ENCODE measurements at regions not wholly inside any gene's neighbourhood (a gene's known extent, or its start where the extent isn't known, plus 50 kb on each side); places are given as distances from the start of the nearest gene placed in this dataset.

DNA sequence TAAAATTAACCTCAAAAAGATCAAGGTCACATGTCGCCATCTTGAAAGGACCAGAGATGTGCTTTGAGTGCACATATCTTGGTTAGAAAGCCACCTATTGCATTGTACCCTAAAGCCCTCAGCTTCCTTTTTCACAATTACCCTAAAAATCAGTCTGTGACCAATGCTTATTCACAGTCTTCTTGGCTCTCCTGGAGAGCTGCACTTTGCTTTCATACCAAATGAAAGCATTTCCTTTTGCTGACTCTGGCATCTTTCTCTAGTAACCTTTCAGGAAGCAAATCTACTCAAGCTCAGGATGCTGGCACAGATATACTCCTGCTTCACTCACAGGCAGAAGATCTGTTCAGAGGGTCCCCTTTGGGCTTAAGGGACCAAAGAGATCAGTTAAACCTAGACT, 160.7 kb upstream of the PUM3 start:
- no peaks in the 10 kb centered on the region for H3K36me3 Mint-ChIP-seq
- no peak for ATAC-seq
- peaks cover 8 to 61% (median 26%) of the 10 kb centered on the region in 5 donors for H3K27me3 Mint-ChIP-seq
- H3K27ac Mint-ChIP-seq, result no peak overlapping the region
- no peak overlapping the region for H3K4me3 Mint-ChIP-seq
- POLR2A ChIA-PET, result no interaction called here
- H3K4me1 Mint-ChIP-seq, result no peaks in the 10 kb centered on the region
- no peak for DNase-seq
- peaks cover 0 to 10% (median 5%) of the 10 kb centered on the region in 9 donors for H3K9me3 Mint-ChIP-seq

DNA sequence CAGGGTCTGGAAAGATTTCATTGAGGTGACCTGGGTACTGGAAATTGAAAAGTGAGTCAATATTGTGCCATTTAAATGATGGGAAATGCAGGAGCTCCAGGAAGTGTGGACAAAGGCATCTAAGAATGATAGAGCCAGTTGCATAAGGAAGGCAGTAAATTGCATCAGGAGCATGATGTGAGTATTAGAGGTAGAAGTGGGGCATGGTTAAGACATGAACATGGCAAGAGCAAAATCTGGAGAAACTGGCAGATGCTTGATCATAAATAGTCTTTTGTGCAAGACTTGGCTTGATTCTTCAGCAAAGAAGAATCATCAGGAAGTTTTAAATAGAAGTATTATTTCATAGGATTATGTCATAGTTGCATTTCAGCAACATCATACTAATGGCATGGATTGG, 157.4 kb upstream of the PUM3 start:
- peaks cover 8 to 43% (median 22%) of the 10 kb centered on the region in 5 donors for H3K27me3 Mint-ChIP-seq
- H3K27ac Mint-ChIP-seq, result no peak overlapping the region
- no peak for DNase-seq
- H3K36me3 Mint-ChIP-seq, result no peaks in the 10 kb centered on the region
- H3K4me1 Mint-ChIP-seq, result no peaks in the 10 kb centered on the region
- peaks cover 0 to 9% (median 5%) of the 10 kb centered on the region in 9 donors for H3K9me3 Mint-ChIP-seq
- POLR2A ChIA-PET, result no interaction called here
- ATAC-seq, result no peak
- H3K4me3 Mint-ChIP-seq, result no peak overlapping the region

DNA sequence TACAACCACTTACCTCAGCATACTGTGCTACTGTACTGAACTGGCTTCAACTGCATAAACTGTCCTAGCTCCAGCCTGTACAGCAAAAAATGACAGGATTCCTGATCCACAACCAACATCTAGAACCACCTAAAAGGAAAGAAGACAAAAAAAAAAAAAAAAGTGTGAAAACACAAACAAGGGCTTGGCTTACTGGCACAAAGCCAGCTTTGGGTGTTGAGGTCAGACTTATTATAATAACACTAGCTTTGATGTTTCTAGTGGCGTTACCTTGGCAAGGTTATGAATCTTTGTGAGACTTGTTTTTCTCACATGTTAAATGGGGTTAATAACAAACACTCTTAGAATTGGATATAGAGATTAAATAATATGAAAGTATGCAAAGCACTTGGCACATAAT, 148.5 kb upstream of the PUM3 start:
- ATAC-seq (no peak), DNase-seq (no peak)
- Mint-ChIP-seq H3K9me3 (peaks cover 0 to 2% (median 0%) of the 10 kb centered on the region in 9 donors), H3K4me3 (no peak overlapping the region), H3K36me3 (no peaks in the 10 kb centered on the region), H3K27me3 (peaks cover under 1 to 26% (median 7%) of the 10 kb centered on the region in 5 donors), H3K4me1 (peaks cover 0 to 5% (median 0%) of the 10 kb centered on the region in 4 donors), H3K27ac (no peak overlapping the region)
- POLR2A ChIA-PET, result no interaction called here

DNA sequence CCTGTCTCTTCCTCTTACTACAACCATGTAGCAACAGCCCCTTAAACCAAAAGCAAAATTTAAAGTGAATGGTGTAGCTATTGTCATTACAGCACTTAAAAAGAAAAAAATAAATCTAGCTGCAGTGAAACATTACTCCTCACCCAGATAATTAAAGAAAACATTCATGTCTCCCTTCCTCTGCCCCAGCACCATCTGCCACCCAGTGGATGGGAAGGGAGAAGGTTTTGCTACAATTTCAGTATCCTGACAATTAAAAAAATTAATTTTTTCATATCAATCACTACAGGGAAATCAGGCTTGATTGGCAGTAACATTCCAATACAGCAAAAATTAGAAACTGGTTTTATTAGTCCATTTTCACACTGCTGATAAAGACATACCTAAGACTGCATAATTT, 147.4 kb upstream of the PUM3 start:
- H3K9me3 Mint-ChIP-seq, result peaks cover 0 to 2% (median 0%) of the 10 kb centered on the region in 9 donors
- no peak overlapping the region for H3K27ac Mint-ChIP-seq
- no peak overlapping the region for H3K4me3 Mint-ChIP-seq
- H3K36me3 Mint-ChIP-seq, result no peaks in the 10 kb centered on the region
- DNase-seq (no peak), ATAC-seq (no peak)
- peaks cover 0 to 5% (median 0%) of the 10 kb centered on the region in 4 donors for H3K4me1 Mint-ChIP-seq
- POLR2A ChIA-PET, result no interaction called here
- peaks cover 7 to 37% (median 13%) of the 10 kb centered on the region in 5 donors for H3K27me3 Mint-ChIP-seq

DNA sequence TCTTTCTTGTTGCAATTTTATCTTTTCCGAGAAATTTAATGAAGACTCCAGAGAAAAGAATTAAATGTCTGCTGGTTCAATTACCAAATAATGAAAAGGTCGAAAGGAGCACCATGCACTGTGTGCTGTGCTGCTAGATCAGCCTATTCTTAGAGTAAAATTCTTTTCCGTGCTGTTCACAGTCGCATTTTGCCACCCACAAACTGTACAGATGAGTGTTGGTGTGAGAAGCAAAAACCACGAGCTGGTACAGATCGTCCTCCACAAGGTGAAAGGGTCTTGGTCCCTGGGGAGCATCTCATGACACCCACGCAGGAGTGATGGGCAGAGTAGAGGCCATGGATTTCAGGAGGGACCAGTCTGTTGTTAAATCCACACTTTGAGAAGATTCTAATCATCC, 143.8 kb upstream of the PUM3 start:
- Mint-ChIP-seq H3K27ac (no peak overlapping the region), H3K4me1 (peaks cover 0 to 5% (median 0%) of the 10 kb centered on the region in 4 donors), H3K27me3 (peaks cover 8 to 46% (median 20%) of the 10 kb centered on the region in 5 donors), H3K4me3 (no peak overlapping the region), H3K36me3 (no peaks in the 10 kb centered on the region), H3K9me3 (peaks cover 0 to 2% (median 0%) of the 10 kb centered on the region in 9 donors)
- ATAC-seq, result no peak
- no peak for DNase-seq
- POLR2A ChIA-PET, result no interaction called here

DNA sequence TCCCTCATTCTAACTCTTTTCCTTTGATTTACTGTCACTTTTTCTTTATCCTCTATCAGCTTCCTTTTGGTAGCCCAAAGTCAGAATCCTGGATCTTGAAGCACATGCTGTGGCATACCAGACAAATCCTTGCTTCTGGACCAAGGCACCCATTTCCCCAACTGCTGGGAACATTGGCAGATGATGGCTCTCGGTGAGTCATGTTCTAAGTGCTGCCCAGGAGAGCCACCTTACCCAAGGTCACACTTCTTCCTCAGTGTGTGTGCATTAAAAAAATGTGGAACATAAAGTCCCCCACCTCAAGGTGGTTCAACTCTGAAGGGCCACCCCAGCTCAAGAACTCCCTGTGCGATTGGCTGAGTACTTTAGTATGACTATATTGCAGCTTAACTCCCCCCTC, 141.4 kb upstream of the PUM3 start:
- H3K9me3 Mint-ChIP-seq, result peaks cover 0 to 2% (median 0%) of the 10 kb centered on the region in 9 donors
- DNase-seq, result no peak
- H3K4me3 Mint-ChIP-seq, result no peak overlapping the region
- no peak for ATAC-seq
- peaks cover 10 to 46% (median 20%) of the 10 kb centered on the region in 5 donors for H3K27me3 Mint-ChIP-seq
- H3K27ac Mint-ChIP-seq, result no peak overlapping the region
- peaks cover 0 to 5% (median 0%) of the 10 kb centered on the region in 4 donors for H3K4me1 Mint-ChIP-seq
- no peaks in the 10 kb centered on the region for H3K36me3 Mint-ChIP-seq
- POLR2A ChIA-PET, result no interaction called here

DNA sequence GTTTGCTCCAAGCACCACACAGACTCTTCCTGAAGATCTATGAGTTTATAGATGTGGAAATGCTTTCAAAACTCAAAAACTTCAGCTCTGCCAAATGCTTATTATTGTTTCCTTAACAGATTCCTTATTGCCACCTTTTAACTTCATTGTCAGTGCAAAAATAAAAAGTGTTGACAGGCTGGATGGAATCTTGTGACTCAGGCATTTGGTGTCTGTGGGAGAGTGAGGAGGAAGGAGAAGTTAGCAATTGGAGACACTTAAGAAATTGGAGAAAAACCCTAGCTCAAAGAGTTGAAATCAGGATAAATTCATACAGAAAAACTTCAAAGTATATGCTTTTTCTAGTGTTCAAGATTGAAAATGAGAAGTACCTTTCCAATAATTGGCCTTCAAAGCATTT, 140.6 kb upstream of the PUM3 start:
- no peaks in the 10 kb centered on the region for H3K36me3 Mint-ChIP-seq
- no peak for ATAC-seq
- POLR2A ChIA-PET, result no interaction called here
- H3K27ac Mint-ChIP-seq, result no peak overlapping the region
- peaks cover 0 to 1% (median 0%) of the 10 kb centered on the region in 4 donors for H3K4me1 Mint-ChIP-seq
- H3K4me3 Mint-ChIP-seq, result no peak overlapping the region
- no peak for DNase-seq
- H3K27me3 Mint-ChIP-seq, result peaks cover 10 to 40% (median 16%) of the 10 kb centered on the region in 5 donors
- H3K9me3 Mint-ChIP-seq, result peaks cover 0 to 2% (median 0%) of the 10 kb centered on the region in 9 donors

DNA sequence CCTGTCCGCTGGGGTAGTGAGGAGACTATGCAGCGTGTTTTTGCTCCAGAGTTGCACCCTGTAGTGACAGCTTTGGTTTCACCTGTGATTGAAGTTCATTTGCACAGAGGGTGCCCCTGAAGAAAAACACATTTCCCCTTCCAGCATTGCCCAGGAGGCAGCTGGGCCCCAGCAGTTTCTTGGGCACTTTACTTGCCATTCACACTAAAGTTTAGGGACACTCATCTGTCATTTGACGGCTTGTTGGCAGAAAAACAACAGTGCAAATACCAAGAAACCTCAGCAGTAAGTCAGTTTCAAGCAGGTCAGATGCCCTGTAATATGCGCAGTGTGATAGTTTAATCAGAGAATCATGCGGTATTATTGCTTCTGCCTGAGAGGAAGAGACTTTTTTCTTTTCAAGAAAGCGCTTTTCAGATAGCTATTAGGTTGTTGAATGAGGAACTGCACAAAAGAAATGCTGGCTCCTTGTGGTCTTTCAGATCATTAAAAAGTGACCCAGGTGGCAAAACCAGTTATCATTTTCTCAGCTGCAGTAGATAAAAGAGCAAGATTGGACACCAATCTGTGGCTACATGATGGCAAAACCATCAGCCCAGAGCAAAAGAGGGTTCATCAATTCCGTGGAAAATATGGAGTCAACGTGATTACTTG, 136.2 kb upstream of the PUM3 start:
- Mint-ChIP-seq H3K4me1 (no peaks in the 10 kb centered on the region), H3K4me3 (no peak overlapping the region), H3K27ac (no peak overlapping the region), H3K36me3 (no peaks in the 10 kb centered on the region), H3K9me3 (peaks cover 0 to 2% (median 0%) of the 10 kb centered on the region in 9 donors), H3K27me3 (peaks cover 0 to 14% (median 0%) of the 10 kb centered on the region in 5 donors)
- ATAC-seq (no peak), DNase-seq (no peak)
- POLR2A ChIA-PET, result no interaction called here

DNA sequence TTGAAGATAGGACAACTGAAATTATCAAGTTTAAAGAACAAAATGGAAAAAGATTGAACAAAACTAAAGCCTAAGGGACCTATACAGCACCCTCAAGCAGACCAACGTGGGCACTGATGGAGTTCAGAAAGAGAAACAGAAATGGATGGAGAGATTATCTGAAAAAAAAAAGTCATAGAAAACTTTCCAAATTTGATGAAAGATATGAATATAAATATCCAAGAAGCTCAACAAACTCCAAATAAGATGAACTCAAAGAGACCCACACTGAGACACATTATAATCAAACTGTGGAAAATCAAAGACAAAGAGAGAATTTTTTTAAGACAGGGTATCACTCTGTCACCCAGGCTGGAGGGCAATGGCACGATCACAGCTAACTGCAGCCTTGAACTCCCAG, 128.6 kb upstream of the PUM3 start:
- H3K4me1 Mint-ChIP-seq, result no peaks in the 10 kb centered on the region
- no peak overlapping the region for H3K27ac Mint-ChIP-seq
- no peak for DNase-seq
- H3K27me3 Mint-ChIP-seq, result peaks cover 0 to 19% (median 4%) of the 10 kb centered on the region in 5 donors
- peaks cover 0 to 14% (median 0%) of the 10 kb centered on the region in 3 donors for H3K36me3 Mint-ChIP-seq
- ATAC-seq, result no peak
- H3K9me3 Mint-ChIP-seq, result peaks cover 0 to 27% (median 13%) of the 10 kb centered on the region in 9 donors
- H3K4me3 Mint-ChIP-seq, result no peak overlapping the region
- POLR2A ChIA-PET, result no interaction called here

DNA sequence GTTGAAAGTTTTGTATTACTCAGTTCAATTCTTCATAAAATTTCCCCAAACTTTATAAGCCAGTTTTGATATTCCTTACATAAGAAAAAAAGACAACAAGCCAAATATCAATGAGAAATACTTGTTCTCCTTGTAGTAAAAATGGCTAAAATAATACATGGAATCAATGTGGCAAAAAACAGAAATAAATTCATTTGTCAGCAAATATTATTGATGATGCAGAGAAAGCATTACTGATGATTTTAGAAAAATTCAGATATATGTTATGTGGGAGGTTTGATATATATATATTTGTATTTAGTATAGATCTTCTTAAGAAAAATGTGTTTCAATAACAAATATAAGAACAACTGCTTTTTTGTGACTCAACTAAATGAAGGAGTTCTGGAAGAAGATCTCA, 127.0 kb upstream of the PUM3 start:
- H3K4me3 Mint-ChIP-seq, result no peak overlapping the region
- H3K27ac Mint-ChIP-seq, result no peak overlapping the region
- ATAC-seq, result no peak
- peaks cover 0 to 14% (median 0%) of the 10 kb centered on the region in 3 donors for H3K36me3 Mint-ChIP-seq
- POLR2A ChIA-PET, result no interaction called here
- no peaks in the 10 kb centered on the region for H3K4me1 Mint-ChIP-seq
- peaks cover 0 to 19% (median 6%) of the 10 kb centered on the region in 5 donors for H3K27me3 Mint-ChIP-seq
- peaks cover 0 to 27% (median 13%) of the 10 kb centered on the region in 9 donors for H3K9me3 Mint-ChIP-seq
- DNase-seq, result no peak

DNA sequence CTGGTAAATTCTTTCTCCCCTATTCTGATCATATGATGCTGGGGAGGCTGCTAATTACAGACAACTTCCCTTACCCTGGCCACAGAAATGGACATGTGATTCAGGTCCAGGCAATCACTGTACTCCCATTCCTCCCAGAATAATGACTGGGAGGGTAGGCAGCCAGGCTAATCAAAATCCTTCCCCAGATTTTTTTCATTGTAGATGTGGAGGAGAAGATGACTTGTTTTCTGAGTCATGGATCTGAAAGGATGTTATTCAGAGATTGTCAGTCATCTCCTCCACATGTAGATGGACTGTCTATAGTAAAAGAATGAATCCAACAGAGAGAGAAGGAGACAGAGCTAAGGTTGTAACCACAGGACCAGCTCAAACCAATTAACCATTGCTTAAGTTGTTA, 123.9 kb upstream of the PUM3 start:
- POLR2A ChIA-PET, result no interaction called here
- H3K36me3 Mint-ChIP-seq, result peaks cover 0 to 14% (median 0%) of the 10 kb centered on the region in 3 donors
- no peaks in the 10 kb centered on the region for H3K4me1 Mint-ChIP-seq
- no peak overlapping the region for H3K4me3 Mint-ChIP-seq
- no peak overlapping the region for H3K27ac Mint-ChIP-seq
- peaks cover 0 to 23% (median 6%) of the 10 kb centered on the region in 5 donors for H3K27me3 Mint-ChIP-seq
- peaks cover 0 to 24% (median 13%) of the 10 kb centered on the region in 9 donors for H3K9me3 Mint-ChIP-seq
- no peak for ATAC-seq
- DNase-seq, result no peak

DNA sequence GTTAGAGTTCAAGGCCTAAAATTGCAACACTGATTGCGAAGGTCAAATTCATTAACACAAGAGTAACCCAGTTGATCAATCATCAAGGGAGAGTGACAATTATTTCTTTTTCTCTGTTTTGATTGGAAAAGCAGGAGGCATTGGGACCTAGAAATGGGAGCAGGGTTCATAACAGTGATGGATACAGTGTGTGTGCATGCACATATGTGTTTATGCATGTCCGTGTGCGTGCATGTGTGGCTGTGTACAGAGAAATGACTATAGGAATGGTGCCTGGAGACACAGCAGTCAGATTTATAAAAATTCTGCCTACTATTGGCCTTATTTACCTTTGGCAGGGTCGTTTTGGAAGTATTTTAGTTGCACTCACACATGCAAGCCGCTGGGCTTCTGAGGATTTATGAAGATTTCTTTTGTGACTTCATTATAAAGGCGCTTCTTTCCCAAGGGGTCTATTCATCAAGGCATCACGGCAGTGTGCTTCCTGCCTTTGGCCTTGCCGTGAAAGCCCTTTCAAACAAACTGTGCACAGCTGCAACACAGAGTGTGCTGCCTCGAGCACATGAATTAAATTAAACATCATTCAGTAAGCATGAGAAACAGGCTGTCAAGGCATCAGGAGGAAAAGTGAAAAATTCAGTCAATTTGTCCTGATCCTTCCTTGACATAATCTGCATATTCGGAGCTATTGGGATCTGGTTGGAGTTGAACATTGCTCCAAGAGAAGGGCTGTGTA, 122.8 kb upstream of the PUM3 start:
- no peak overlapping the region for H3K4me3 Mint-ChIP-seq
- peaks cover 4 to 25% (median 9%) of the 10 kb centered on the region in 5 donors for H3K27me3 Mint-ChIP-seq
- no peak for DNase-seq
- H3K27ac Mint-ChIP-seq, result no peak overlapping the region
- no peaks in the 10 kb centered on the region for H3K4me1 Mint-ChIP-seq
- H3K36me3 Mint-ChIP-seq, result peaks cover 0 to 5% (median 0%) of the 10 kb centered on the region in 3 donors
- POLR2A ChIA-PET, result no interaction called here
- no peak for ATAC-seq
- peaks cover 0 to 15% (median 3%) of the 10 kb centered on the region in 9 donors for H3K9me3 Mint-ChIP-seq

DNA sequence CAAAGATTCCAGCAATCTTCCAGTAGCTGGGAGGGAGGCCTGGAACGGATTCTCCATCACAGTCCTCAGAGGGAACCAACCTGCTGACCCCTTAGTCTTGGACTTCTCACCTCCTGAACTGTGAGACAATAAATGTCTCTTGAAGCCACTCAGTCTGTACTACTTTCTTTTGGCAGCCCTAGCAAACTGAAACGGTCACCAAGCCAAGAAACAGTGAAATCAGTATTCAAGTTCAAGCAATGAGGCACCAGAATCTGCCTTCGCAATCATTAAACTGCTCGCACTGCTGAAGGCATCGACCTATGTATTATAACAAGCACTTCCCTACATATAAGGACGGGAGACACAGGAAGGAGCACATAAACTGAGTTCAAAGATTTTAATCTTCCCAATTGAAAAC, 120.6 kb upstream of the PUM3 start:
- Mint-ChIP-seq H3K27me3 (peaks cover 4 to 20% (median 7%) of the 10 kb centered on the region in 5 donors), H3K27ac (no peak overlapping the region), H3K9me3 (no peaks in the 10 kb centered on the region), H3K36me3 (no peaks in the 10 kb centered on the region), H3K4me3 (no peak overlapping the region), H3K4me1 (no peaks in the 10 kb centered on the region)
- POLR2A ChIA-PET, result no interaction called here
- DNase-seq (no peak), ATAC-seq (no peak)

All from naive thymus-derived CD8-positive, alpha-beta T cell (primary cell).